ENCODE measurements at regions not wholly inside any gene's neighbourhood (a gene's known extent, or its start where the extent isn't known, plus 50 kb on each side); places are given as distances from the start of the nearest gene placed in this dataset.

GRCh38 chr1:238408737-238409136, 518.0 kb upstream of the ZP4 start:
- no peak for TF ChIP-seq CTCF (conservative IDR thresholded peaks at IDR 0.05; ENCODE audit: low read length)
- TF ChIP-seq EZH2phosphoT487 (IDR thresholded peaks at IDR 0.05; ENCODE audit: borderline replicate concordance): no peak
